SH-SY5Y (cell line): ENCODE measurements at regions not wholly inside any gene's neighbourhood (a gene's known extent, or its start where the extent isn't known, plus 50 kb on each side); places are given as distances from the start of the nearest gene placed in this dataset.

Experiments
- GATA2 ChIP-seq: IDR thresholded peaks from 2 replicates; pipeline ENCODE4 v1.6.1; 2011; ENCODE audit warnings: mild to moderate bottlenecking, low read depth, low read length
- GATA3 ChIP-seq: IDR thresholded peaks from 2 replicates; pipeline ENCODE4 v1.6.1; 2011; ENCODE audit warnings: low read depth, mild to moderate bottlenecking, low read length, moderate library complexity

- TF ChIP-seq GATA2 = no peak
- TF ChIP-seq GATA3 = no peak
Measured at GRCh38 chr17:30701498-30701989, 122.9 kb downstream of the CRLF3 start.
